Panc1 (cell line): ENCODE measurements at regions not wholly inside any gene's neighbourhood (a gene's known extent, or its start where the extent isn't known, plus 50 kb on each side); places are given as distances from the start of the nearest gene placed in this dataset.

Experiments used
- ATAC-seq: fragments of 200-7000 bp; cut with Tn5 transposase; 2 replicates; pipeline ENCODE4 v1.9.1; 2020; ENCODE audit warnings: mild to moderate bottlenecking, moderate library complexity
- BruUV-seq: library from RNA; stranded (reverse); fragments of 400-500 nt; replicated peaks from 2 replicates; lab custom pipeline; 2021; lab: Mats Ljungman, UMichigan
- CTCF ChIA-PET: fragments of 300-600 bp; sonication (Branson Sonifier 250); formaldehyde crosslinking; loops from one replicate; lab custom pipeline; 2022; ENCODE audit warnings: antibody characterized with exemption; lab: Charles Lee
- POLR2A ChIA-PET: fragments of 300-600 bp; sonication (Branson Sonifier 250); formaldehyde crosslinking; loops from one replicate; lab custom pipeline; 2022; ENCODE audit warnings: antibody characterized with exemption; lab: Charles Lee
- DNase-seq: peaks from one replicate; pipeline ENCODE4 v3.0.0-alpha.2; 2010; ENCODE audit warnings: low read depth, low spot score
- H3K27ac ChIP-seq: 2 replicates; pipeline ENCODE4 v1.5.1; 2011; ENCODE audit warnings: mild to moderate bottlenecking, low read length, inconsistent platforms
- H3K27me3 ChIP-seq: fragments of 200-500 bp; sonication (Bioruptor generic); 2 replicates; pipeline ENCODE4 v1.6.0; 2014; ENCODE audit warnings: low read length, inconsistent platforms; ENCODE audit not compliant: control insufficient read depth, insufficient read depth
- H3K36me3 ChIP-seq: fragments of 200-500 bp; sonication (Bioruptor generic); 2 replicates; pipeline ENCODE4 v1.5.1; 2014; ENCODE audit warnings: inconsistent platforms, mild to moderate bottlenecking, low read length, moderate library complexity; ENCODE audit not compliant: control insufficient read depth, insufficient read depth
- H3K4me1 ChIP-seq: 2 replicates; pipeline ENCODE4 v1.5.1; 2011; ENCODE audit warnings: inconsistent platforms, mild to moderate bottlenecking, low read length, moderate library complexity; ENCODE audit not compliant: control insufficient read depth, insufficient read depth
- H3K4me3 ChIP-seq, 2 experiments: 2 replicates each; pipeline ENCODE4 v1.5.1; 2011 to 2012; ENCODE audit warnings: low read depth in 2 of 2, low read length in 2 of 2, mild to moderate bottlenecking in 2 of 2, inconsistent platforms in 1 of 2, moderate library complexity in 1 of 2
- H3K9me3 ChIP-seq: fragments of 200-500 bp; sonication (Bioruptor generic); 2 replicates; pipeline ENCODE4 v1.5.1; 2014; ENCODE audit warnings: low read depth, mild to moderate bottlenecking, inconsistent platforms, low read length, moderate library complexity; ENCODE audit not compliant: control insufficient read depth, insufficient read depth
- CTCF ChIP-seq: fragments of 450-650 bp; IDR thresholded peaks from 2 replicates; pipeline ENCODE4 v1.5.1; 2017; ENCODE audit warnings: mild to moderate bottlenecking
- POLR2AphosphoS5 ChIP-seq: IDR thresholded peaks from 2 replicates; pipeline ENCODE4 v1.6.1; 2012; ENCODE audit warnings: mild to moderate bottlenecking, low read depth, low read length, moderate library complexity
- REST ChIP-seq, 2 experiments: IDR thresholded peaks; 2 replicates each; pipeline ENCODE4 v1.6.1; 2011 to 2012; ENCODE audit warnings: low read depth in 2 of 2, control low read depth in 1 of 2, low read length in 1 of 2, mild to moderate bottlenecking in 1 of 2, moderate library complexity in 1 of 2; ENCODE audit not compliant: insufficient read depth in 1 of 2
- SIN3A ChIP-seq: IDR thresholded peaks from 2 replicates; pipeline ENCODE4 v1.6.1; 2012; ENCODE audit warnings: low read depth, mild to moderate bottlenecking, low read length, moderate library complexity, borderline replicate concordance; ENCODE audit not compliant: insufficient read depth
- TCF7L2 ChIP-seq: IDR thresholded peaks from 2 replicates; pipeline ENCODE4 v1.6.1; 2011; ENCODE audit warnings: mild to moderate bottlenecking, low read depth, low read length, inconsistent platforms
- in situ Hi-C: cut with HindIII; loops from 2 replicates; pipeline ENCODE4 v1.10.0; 2016; ENCODE audit warnings: low sequenced_read_pairs, low pct_unique_long_range_greater_than_20kb
- intact Hi-C: fragments of 100-400 bp; cut with micrococcal nuclease; formaldehyde crosslinking; loops from one replicate; pipeline ENCODE4 v1.10.0; 2022; ENCODE audit not compliant: unreplicated experiment

GRCh38 chr13:34207872-34208271 lies 389.9 kb downstream of the RFC3 start:
- no peaks in the 10 kb centered on the region for H3K27me3 ChIP-seq
- no peaks in the 10 kb centered on the region for H3K9me3 ChIP-seq
- no peak for ATAC-seq
- H3K36me3 ChIP-seq: no peaks in the 10 kb centered on the region; the same call in 1 of the 2 replicates
- ChIA-PET POLR2A (interaction anchor here (0.7 kb wide), 1 partner anchor 98 kb away, joined by 4 read pairs; no protein-coding TSS in a partner anchor), CTCF (no interaction called here)
- no peak for DNase-seq
- no peak overlapping the region for H3K4me3 ChIP-seq
- TF ChIP-seq REST (IDR thresholded peaks at IDR 0.05; ENCODE audit: insufficient read depth in 1 of 2, low read depth in 2 of 2, low read length in 1 of 2) (no peak), POLR2AphosphoS5 (no peak), SIN3A (no peak), CTCF (no peak), TCF7L2 (no peak)
- BruUV-seq: no TSS peak
- H3K4me1 ChIP-seq: no peaks in the 10 kb centered on the region
- intact Hi-C loops (no loop called here), in situ Hi-C loops (no loop called here)
- no peak overlapping the region for H3K27ac ChIP-seq

- Histone ChIP-seq H3K27me3 (no peaks in the 10 kb centered on the region), H3K4me3 (no peak overlapping the region), H3K9me3 (no peaks in the 10 kb centered on the region), H3K36me3 (no peaks in the 10 kb centered on the region; the same call in 1 of the 2 replicates), H3K4me1 (no peaks in the 10 kb centered on the region), H3K27ac (no peak overlapping the region)
- in situ Hi-C loops (no loop called here), intact Hi-C loops (no loop called here)
- no peak for DNase-seq
- no TSS peak for BruUV-seq
- CTCF ChIA-PET: no interaction called here
- TF ChIP-seq TCF7L2 (no peak), REST (IDR thresholded peaks at IDR 0.05; ENCODE audit: insufficient read depth in 1 of 2, low read depth in 2 of 2, low read length in 1 of 2) (no peak), CTCF (no peak), SIN3A (no peak), POLR2AphosphoS5 (no peak)
- POLR2A ChIA-PET: interaction anchor here (0.7 kb wide), 1 partner anchor 97 kb away, joined by 4 read pairs; no protein-coding TSS in a partner anchor
- ATAC-seq: no peak
These were observed 390.4 kb downstream of the RFC3 start for GRCh38 chr13:34208336-34208735.
